Esophagus squamous epithelium (tissue), 5 donors: ENCODE measurements at regions not wholly inside any gene's neighbourhood (a gene's known extent, or its start where the extent isn't known, plus 50 kb on each side); places are given as distances from the start of the nearest gene placed in this dataset.
A peak's percentile ranks its signal among the peaks of the same experiment; 100 is the strongest.

ENCODE experiments used
- DNase-seq: peaks from one replicate; lab custom pipeline; 2025; lab: John Stamatoyannopoulos, UW
- H3K27ac ChIP-seq, 4 donors: fragments of 200-600 bp; sonication (generic); one replicate each; pipeline ENCODE4 v1.5.1; 2016 to 2019; ENCODE audit warnings: mild to moderate bottlenecking in 1 of 4
- H3K27me3 ChIP-seq, 4 donors: fragments of 200-600 bp; sonication (generic); 1 replicate in 3 of 4; 2 replicates in 1 of 4; pipeline versions ENCODE4 v1.5.1 to v1.6.0; 2017 to 2021; ENCODE audit warnings: antibody characterized with exemption in 1 of 4
- H3K36me3 ChIP-seq, 3 donors: fragments of 200-600 bp; sonication (generic); one replicate each; pipeline ENCODE4 v1.5.1; 2016 to 2019
- H3K4me1 ChIP-seq, 3 donors: fragments of 200-600 bp; sonication (generic); one replicate each; pipeline ENCODE4 v1.5.1; 2017 to 2019
- H3K4me3 ChIP-seq, 4 donors: fragments of 200-600 bp; sonication (generic); 1 replicate in 3 of 4; 2 replicates in 1 of 4; pipeline ENCODE4 v1.5.1; 2016 to 2019; ENCODE audit warnings: mild to moderate bottlenecking in 2 of 4, moderate library complexity in 1 of 4
- H3K9me3 ChIP-seq, 3 donors: fragments of 200-600 bp; sonication (generic); one replicate each; pipeline ENCODE4 v1.5.1; 2016 to 2019
- POLR2A ChIP-seq, 4 donors: fragments of 450-650 bp; IDR thresholded peaks; one replicate each; pipeline ENCODE4 v1.6.1; 2017; ENCODE audit warnings: antibody characterized with exemption in 4 of 4, mild to moderate bottlenecking in 4 of 4, moderate library complexity in 3 of 4
- WGBS, 2 donors: methylation state at CpG; one replicate each; pipeline ENCODE4 v1.1.5; 2018; 5-methylcytosine and 5-hydroxymethylcytosine counted together
- intact Hi-C: fragments of 100-400 bp; cut with DNase I; formaldehyde crosslinking; loops from one replicate; pipeline ENCODE4 v1.15.0; 2022
- TF ChIP-seq, protein P1 (sequence below), 6 experiments: fragments of 450-650 bp in 4 of 6; fragments of 200-600 bp in 2 of 6; sonication (generic) in 2 of 6; IDR thresholded peaks; one replicate each; pipeline ENCODE4 v1.5.1; 2016 to 2019; ENCODE audit warnings: antibody characterized with exemption in 6 of 6, mild to moderate bottlenecking in 4 of 6, moderate library complexity in 4 of 6
- donor health status: DM: yes; HTN: yes; CAD: no.

DNA sequence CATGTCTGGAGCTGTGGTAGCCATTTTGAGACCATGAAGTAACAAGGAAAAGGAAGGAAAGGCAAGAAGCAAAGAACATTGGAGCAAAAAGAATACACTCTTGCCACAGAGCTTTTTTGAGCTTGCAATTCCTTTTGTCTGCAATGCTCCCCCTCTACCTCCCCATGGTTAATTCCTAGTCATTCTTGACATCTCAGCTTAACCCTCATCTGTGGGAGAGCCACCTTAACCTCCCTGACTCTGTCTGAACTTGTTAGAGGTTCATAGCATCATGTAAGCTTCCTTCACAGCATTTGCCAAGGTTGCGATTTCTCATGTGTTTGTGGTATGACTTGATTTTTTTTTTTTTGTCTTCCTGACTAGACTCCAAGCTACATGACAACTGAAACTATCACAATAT lies 564.1 kb upstream of the PLXNA2 start:
- Histone ChIP-seq H3K27ac (peak overlapping the region; percentile 63 to 80 (median 72)), H3K4me3 (no peak overlapping the region), H3K9me3 (no peaks in the 10 kb centered on the region), H3K27me3 (no peaks in the 10 kb centered on the region), H3K4me1 (peaks cover 0 to 40% (median 9%) of the 10 kb centered on the region in 3 donors), H3K36me3 (no peaks in the 10 kb centered on the region)
- no peak for DNase-seq
- WGBS, 2 donors = 39 to 44% methylated on average over 1 of the region's 1 CpG
- intact Hi-C loops = no loop called here
- TF ChIP-seq, protein P1, sequence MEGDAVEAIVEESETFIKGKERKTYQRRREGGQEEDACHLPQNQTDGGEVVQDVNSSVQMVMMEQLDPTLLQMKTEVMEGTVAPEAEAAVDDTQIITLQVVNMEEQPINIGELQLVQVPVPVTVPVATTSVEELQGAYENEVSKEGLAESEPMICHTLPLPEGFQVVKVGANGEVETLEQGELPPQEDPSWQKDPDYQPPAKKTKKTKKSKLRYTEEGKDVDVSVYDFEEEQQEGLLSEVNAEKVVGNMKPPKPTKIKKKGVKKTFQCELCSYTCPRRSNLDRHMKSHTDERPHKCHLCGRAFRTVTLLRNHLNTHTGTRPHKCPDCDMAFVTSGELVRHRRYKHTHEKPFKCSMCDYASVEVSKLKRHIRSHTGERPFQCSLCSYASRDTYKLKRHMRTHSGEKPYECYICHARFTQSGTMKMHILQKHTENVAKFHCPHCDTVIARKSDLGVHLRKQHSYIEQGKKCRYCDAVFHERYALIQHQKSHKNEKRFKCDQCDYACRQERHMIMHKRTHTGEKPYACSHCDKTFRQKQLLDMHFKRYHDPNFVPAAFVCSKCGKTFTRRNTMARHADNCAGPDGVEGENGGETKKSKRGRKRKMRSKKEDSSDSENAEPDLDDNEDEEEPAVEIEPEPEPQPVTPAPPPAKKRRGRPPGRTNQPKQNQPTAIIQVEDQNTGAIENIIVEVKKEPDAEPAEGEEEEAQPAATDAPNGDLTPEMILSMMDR (IDR thresholded peaks at IDR 0.05) = no peak
- no peak for TF ChIP-seq POLR2A (IDR thresholded peaks at IDR 0.05)

DNA sequence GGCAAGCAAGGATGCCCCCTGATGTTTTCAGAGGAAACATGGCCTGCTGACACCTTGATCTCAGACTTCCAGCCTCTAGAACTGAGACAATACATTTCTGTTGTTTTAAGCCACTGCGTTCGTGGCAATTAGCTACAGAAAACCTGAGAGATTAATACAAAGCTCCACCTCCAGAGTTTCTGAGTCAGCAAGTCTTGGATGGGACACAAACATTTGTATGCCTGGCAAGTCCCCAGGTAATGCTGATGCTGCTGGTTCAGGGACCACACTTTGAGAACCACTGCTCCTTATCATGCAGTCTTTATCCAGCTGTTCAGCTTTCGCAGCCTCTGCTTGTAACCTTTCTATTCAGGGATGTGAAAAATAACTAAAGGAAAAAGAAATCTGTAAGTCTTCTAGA lies 565.7 kb upstream of the PLXNA2 start:
- Histone ChIP-seq H3K4me3 (no peak overlapping the region), H3K4me1 (peaks cover 0 to 40% (median 9%) of the 10 kb centered on the region in 3 donors), H3K36me3 (no peaks in the 10 kb centered on the region), H3K27me3 (no peaks in the 10 kb centered on the region), H3K27ac (peak overlapping the region in 2 of 4 donors; percentile 9 to 79), H3K9me3 (no peaks in the 10 kb centered on the region)
- intact Hi-C loops = no loop called here
- WGBS, 2 donors = 46 to 49% methylated on average over 3 of the region's 3 CpGs
- DNase-seq = no peak
- TF ChIP-seq, protein P1 (IDR thresholded peaks at IDR 0.05) = no peak
- TF ChIP-seq POLR2A (IDR thresholded peaks at IDR 0.05) = no peak

DNA sequence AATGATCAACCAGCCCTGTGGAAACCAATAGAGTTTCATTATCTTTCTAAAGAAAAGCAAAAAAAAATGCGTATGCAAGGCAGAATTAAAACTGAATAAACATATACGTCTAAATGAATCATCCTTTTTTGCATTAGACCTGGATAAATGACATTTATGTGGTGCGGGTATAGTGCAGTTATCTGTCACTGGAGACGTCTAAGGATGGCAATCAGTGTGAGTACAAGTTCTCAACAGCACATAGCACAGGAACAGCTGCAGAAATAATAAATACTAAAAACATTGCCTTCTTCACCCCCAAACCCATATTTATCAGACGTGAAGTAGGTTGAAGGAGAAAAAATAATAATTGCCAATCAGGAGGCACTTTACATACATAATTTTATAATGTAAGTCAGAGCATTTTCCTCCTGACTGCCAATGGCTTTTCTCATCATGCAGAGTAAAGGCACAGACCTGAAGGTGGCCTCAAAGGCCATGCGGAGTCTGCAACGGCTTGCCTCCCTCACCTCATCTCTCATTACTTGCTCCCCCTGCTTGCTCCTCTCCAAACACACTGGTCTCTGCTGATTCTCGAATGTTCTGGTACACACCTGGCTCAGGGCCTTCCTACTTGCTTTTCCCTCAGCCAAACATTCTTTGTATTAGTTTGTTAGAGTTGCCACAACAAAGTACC lies 574.7 kb upstream of the PLXNA2 start:
- Histone ChIP-seq H3K36me3 (no peaks in the 10 kb centered on the region), H3K27me3 (no peaks in the 10 kb centered on the region), H3K9me3 (no peaks in the 10 kb centered on the region), H3K4me3 (no peak overlapping the region), H3K4me1 (no peaks in the 10 kb centered on the region), H3K27ac (no peak overlapping the region)
- WGBS, 2 donors = 75 to 83% methylated on average over 8 of the region's 8 CpGs
- DNase-seq = no peak
- TF ChIP-seq, protein P1 (IDR thresholded peaks at IDR 0.05) = no peak
- no peak for TF ChIP-seq POLR2A (IDR thresholded peaks at IDR 0.05)
- intact Hi-C loops = no loop called here

DNA sequence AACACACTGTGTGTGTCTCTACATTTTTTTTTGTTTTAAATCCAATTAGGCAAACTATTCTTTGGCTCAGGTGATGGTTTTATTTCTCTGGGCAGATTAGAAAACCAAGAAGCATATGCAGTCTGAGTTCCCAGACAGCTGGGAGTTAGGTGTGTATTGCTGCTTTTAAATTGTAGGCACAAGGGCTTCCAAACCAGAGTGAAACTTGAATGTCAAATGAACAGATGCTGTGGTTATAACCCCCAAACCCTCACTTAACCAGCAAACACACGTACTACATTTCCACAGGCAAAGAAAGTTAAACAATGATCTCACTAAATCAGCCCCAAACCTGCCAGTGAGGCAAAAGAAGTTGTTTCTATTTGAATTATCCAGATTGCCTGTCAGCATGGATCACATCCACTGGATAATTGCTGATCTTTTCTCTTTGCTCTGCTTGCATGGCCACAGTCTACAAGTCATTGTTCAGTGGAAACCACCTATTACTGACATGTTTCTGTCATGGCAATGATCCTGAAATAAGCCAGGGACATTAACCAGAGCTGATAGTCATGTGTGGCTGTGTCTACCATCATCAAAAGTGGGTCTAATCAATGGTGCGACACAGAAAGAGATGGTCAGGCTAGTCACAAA lies 576.5 kb upstream of the PLXNA2 start:
- no peak overlapping the region for H3K4me3 ChIP-seq
- WGBS, 2 donors = 41 to 50% methylated on average over 2 of the region's 2 CpGs
- DNase-seq = no peak
- no peaks in the 10 kb centered on the region for H3K36me3 ChIP-seq
- no peak overlapping the region for H3K27ac ChIP-seq
- no peaks in the 10 kb centered on the region for H3K9me3 ChIP-seq
- TF ChIP-seq POLR2A (IDR thresholded peaks at IDR 0.05) = no peak
- TF ChIP-seq, protein P1 (IDR thresholded peaks at IDR 0.05) = no peak
- H3K4me1 ChIP-seq = no peaks in the 10 kb centered on the region
- no peaks in the 10 kb centered on the region for H3K27me3 ChIP-seq
- intact Hi-C loops = no loop called here

DNA sequence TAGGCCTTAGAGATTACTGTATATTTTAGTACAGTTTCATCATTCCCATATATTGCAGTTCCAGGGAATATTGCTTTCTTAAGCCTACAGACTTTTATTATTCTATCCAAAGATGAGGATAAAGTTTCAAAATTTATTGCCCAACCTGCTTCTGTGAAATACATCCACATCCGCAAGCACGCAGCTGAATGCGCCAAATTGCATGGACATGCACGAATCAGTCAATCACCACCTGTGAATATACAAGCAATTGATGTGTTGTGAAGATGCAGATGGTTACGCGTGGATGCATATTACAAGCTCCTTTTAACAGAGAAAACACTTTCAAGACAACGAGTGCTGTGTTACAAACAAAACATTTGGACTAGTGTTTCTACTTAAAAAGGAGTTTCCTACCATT lies 577.8 kb upstream of the PLXNA2 start:
- no peak overlapping the region for H3K4me3 ChIP-seq
- no peak for DNase-seq
- TF ChIP-seq, protein P1 (IDR thresholded peaks at IDR 0.05) = no peak
- no peak for TF ChIP-seq POLR2A (IDR thresholded peaks at IDR 0.05)
- no peaks in the 10 kb centered on the region for H3K9me3 ChIP-seq
- intact Hi-C loops = no loop called here
- H3K27ac ChIP-seq = no peak overlapping the region
- no peaks in the 10 kb centered on the region for H3K36me3 ChIP-seq
- H3K4me1 ChIP-seq = no peaks in the 10 kb centered on the region
- no peaks in the 10 kb centered on the region for H3K27me3 ChIP-seq
- WGBS, 2 donors = 87 to 93% methylated on average over 7 of the region's 7 CpGs
